ENCODE measurements at regions not wholly inside any gene's neighbourhood (a gene's known extent, or its start where the extent isn't known, plus 50 kb on each side); places are given as distances from the start of the nearest gene placed in this dataset.

DNA sequence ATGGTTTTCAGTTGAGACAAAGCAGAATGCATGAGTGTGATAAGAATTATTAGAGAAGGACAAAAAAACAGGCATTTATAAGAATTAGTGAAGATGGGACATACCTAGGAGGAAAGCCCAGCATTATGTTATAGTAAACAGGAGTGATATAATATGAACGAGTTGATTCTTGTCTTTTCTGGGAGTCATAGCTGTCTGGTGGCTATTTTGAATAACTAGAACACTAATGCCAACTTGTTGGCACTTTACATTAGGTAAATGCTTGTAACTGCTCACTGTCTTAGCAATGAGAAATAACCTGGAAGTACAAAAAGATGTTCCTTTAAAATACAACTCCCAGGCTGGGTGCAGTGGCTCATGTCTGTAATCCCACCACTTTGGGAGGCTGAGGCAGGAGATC lies 540.8 kb upstream of the SPHKAP start:
- ATAC-seq, result no peak
- TF ChIP-seq ZC3H10 (CRISPR knock-in tag; IDR thresholded peaks at IDR 0.05), result no peak
- no peak for TF ChIP-seq GLIS3 (CRISPR knock-in tag; IDR thresholded peaks at IDR 0.05)
- TF ChIP-seq ARNTL (CRISPR knock-in tag; IDR thresholded peaks at IDR 0.05; ENCODE audit: borderline replicate concordance, low read depth), result no peak
- TF ChIP-seq, protein P1, sequence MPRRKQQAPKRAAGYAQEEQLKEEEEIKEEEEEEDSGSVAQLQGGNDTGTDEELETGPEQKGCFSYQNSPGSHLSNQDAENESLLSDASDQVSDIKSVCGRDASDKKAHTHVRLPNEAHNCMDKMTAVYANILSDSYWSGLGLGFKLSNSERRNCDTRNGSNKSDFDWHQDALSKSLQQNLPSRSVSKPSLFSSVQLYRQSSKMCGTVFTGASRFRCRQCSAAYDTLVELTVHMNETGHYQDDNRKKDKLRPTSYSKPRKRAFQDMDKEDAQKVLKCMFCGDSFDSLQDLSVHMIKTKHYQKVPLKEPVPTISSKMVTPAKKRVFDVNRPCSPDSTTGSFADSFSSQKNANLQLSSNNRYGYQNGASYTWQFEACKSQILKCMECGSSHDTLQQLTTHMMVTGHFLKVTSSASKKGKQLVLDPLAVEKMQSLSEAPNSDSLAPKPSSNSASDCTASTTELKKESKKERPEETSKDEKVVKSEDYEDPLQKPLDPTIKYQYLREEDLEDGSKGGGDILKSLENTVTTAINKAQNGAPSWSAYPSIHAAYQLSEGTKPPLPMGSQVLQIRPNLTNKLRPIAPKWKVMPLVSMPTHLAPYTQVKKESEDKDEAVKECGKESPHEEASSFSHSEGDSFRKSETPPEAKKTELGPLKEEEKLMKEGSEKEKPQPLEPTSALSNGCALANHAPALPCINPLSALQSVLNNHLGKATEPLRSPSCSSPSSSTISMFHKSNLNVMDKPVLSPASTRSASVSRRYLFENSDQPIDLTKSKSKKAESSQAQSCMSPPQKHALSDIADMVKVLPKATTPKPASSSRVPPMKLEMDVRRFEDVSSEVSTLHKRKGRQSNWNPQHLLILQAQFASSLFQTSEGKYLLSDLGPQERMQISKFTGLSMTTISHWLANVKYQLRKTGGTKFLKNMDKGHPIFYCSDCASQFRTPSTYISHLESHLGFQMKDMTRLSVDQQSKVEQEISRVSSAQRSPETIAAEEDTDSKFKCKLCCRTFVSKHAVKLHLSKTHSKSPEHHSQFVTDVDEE (CRISPR knock-in tag; IDR thresholded peaks at IDR 0.05), result no peak

DNA sequence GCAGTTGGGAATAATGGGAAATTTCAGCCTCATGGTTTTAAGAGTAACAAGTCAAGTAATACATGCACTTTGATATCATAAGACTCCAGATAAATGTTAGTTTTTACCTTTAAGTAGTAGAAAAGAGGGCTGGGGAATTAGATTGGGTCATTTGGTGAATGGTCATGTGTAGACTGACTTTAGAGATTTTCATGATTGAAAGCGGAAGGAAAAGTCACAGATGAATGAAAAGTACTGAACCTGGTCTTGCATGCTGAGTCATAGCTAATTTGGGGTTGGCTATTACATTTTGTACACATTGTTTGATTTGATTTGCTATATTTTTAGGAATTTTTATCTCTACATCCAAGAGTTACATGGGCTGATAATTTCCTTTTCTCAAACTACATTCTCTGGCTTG lies 539.4 kb upstream of the SPHKAP start:
- ATAC-seq, result no peak
- TF ChIP-seq ZFP3 (CRISPR knock-in tag; IDR thresholded peaks at IDR 0.05) (no peak), BACH2 (CRISPR knock-in tag; IDR thresholded peaks at IDR 0.05; ENCODE audit: borderline replicate concordance) (no peak)

DNA sequence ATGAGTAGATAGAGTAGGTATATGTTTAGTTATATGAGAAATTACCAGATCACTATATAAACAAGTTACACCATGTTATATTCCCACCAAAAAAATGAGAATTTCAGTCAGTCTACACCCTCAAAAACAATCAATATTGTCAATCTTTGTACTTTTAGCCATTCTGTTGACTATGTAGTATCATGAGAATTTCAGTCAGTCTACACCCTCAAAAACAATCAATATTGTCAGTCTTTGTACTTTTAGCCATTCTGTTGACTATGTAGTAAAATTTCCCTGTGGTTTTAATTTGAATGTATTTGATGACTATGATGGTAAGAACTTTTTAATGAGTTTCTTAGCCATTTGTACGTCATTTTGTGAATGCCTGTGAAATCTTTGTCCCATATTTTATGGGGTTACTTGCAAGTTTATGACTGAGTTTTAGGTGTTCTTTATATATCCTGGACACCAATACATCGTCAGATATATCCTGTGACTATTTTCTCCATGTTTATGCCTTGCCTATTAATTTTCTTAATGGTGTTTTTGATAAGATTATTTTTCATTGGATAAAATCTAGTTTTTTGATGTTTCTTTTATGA lies 528.4 kb upstream of the SPHKAP start:
- no peak for ATAC-seq
- TF ChIP-seq, protein P2, sequence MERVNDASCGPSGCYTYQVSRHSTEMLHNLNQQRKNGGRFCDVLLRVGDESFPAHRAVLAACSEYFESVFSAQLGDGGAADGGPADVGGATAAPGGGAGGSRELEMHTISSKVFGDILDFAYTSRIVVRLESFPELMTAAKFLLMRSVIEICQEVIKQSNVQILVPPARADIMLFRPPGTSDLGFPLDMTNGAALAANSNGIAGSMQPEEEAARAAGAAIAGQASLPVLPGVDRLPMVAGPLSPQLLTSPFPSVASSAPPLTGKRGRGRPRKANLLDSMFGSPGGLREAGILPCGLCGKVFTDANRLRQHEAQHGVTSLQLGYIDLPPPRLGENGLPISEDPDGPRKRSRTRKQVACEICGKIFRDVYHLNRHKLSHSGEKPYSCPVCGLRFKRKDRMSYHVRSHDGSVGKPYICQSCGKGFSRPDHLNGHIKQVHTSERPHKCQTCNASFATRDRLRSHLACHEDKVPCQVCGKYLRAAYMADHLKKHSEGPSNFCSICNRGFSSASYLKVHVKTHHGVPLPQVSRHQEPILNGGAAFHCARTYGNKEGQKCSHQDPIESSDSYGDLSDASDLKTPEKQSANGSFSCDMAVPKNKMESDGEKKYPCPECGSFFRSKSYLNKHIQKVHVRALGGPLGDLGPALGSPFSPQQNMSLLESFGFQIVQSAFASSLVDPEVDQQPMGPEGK (CRISPR knock-in tag; IDR thresholded peaks at IDR 0.05; ENCODE audit: borderline replicate concordance), result no peak
- no peak for TF ChIP-seq ZNF565 (CRISPR knock-in tag; conservative IDR thresholded peaks at IDR 0.05; ENCODE audit: low read depth)
- no peak for TF ChIP-seq TOX (CRISPR knock-in tag; IDR thresholded peaks at IDR 0.05; ENCODE audit: borderline replicate concordance)
- no peak for TF ChIP-seq ZFP30 (CRISPR knock-in tag; IDR thresholded peaks at IDR 0.05)
- no peak for TF ChIP-seq BACH2 (CRISPR knock-in tag; IDR thresholded peaks at IDR 0.05; ENCODE audit: borderline replicate concordance)
- TF ChIP-seq ZNF8 (CRISPR knock-in tag; IDR thresholded peaks at IDR 0.05), result no peak
- no peak for TF ChIP-seq GLIS3 (CRISPR knock-in tag; IDR thresholded peaks at IDR 0.05)
- TF ChIP-seq SNAI2 (CRISPR knock-in tag; IDR thresholded peaks at IDR 0.05), result no peak
- no peak for TF ChIP-seq ESRRG (CRISPR knock-in tag; IDR thresholded peaks at IDR 0.05)
- no peak for TF ChIP-seq PPARA (CRISPR knock-in tag; IDR thresholded peaks at IDR 0.05; ENCODE audit: borderline replicate concordance)
- TF ChIP-seq, protein P3, sequence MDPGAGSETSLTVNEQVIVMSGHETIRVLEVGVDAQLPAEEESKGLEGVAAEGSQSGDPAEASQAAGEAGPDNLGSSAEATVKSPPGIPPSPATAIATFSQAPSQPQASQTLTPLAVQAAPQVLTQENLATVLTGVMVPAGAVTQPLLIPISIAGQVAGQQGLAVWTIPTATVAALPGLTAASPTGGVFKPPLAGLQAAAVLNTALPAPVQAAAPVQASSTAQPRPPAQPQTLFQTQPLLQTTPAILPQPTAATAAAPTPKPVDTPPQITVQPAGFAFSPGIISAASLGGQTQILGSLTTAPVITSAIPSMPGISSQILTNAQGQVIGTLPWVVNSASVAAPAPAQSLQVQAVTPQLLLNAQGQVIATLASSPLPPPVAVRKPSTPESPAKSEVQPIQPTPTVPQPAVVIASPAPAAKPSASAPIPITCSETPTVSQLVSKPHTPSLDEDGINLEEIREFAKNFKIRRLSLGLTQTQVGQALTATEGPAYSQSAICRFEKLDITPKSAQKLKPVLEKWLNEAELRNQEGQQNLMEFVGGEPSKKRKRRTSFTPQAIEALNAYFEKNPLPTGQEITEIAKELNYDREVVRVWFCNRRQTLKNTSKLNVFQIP (CRISPR knock-in tag; IDR thresholded peaks at IDR 0.05; ENCODE audit: borderline replicate concordance, low read depth), result no peak
- TF ChIP-seq ZFP3 (CRISPR knock-in tag; IDR thresholded peaks at IDR 0.05), result no peak
- TF ChIP-seq, protein P1 (CRISPR knock-in tag; IDR thresholded peaks at IDR 0.05), result no peak
- no peak for TF ChIP-seq ARNTL (CRISPR knock-in tag; IDR thresholded peaks at IDR 0.05; ENCODE audit: borderline replicate concordance, low read depth)
- TF ChIP-seq CSDC2 (CRISPR knock-in tag; IDR thresholded peaks at IDR 0.05), result no peak
- TF ChIP-seq ISL1 (CRISPR knock-in tag; IDR thresholded peaks at IDR 0.05), result no peak
- TF ChIP-seq TCF4 (CRISPR knock-in tag; IDR thresholded peaks at IDR 0.05; ENCODE audit: borderline replicate concordance), result no peak

DNA sequence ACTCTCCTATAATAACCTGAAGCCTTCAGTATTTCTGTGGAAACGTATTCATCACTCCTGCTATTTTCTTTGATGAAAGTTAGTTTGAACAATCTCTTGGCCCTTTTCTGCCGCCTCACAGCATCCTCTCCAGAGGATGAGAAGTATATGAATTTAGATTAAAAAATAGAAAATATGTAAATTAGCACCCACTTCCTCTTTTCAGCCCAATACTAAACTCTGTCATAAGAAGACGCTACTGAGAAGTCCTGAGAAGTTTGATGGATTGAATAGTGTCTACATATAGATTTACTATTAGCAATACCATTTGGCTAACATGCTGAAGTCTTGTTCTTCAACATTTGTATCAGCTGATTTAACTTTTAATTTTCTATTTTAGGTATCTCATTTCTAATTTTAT lies 526.4 kb upstream of the SPHKAP start:
- no peak for ATAC-seq

More for the DNA sequence above, 526.4 kb upstream of the SPHKAP start:
- no peak for TF ChIP-seq ISL1 (CRISPR knock-in tag; IDR thresholded peaks at IDR 0.05)

Data from SK-N-SH treated with all-trans-retinoic acid at 6 μM for 48 hours (cell line).